Subcutaneous abdominal adipose tissue (tissue), 5 donors: ENCODE measurements at regions not wholly inside any gene's neighbourhood (a gene's known extent, or its start where the extent isn't known, plus 50 kb on each side); places are given as distances from the start of the nearest gene placed in this dataset.

Source experiments
- H3K27ac ChIP-seq: one replicate; pipeline ENCODE4 v1.7.0; 2013; ENCODE audit warnings: low read depth, mild to moderate bottlenecking, inconsistent platforms, low read length, moderate library complexity
- H3K27me3 ChIP-seq, 5 donors: one replicate each; pipeline ENCODE4 v1.7.0; 2013; ENCODE audit warnings: low read length in 5 of 5, inconsistent platforms in 1 of 5; ENCODE audit not compliant: control insufficient read depth in 5 of 5, insufficient read depth in 4 of 5
- H3K36me3 ChIP-seq, 5 donors: one replicate each; pipeline ENCODE4 v1.7.0; 2013; ENCODE audit warnings: low read length in 5 of 5; ENCODE audit not compliant: control insufficient read depth in 5 of 5, insufficient read depth in 5 of 5
- H3K4me1 ChIP-seq, 5 donors: one replicate each; pipeline ENCODE4 v1.7.0; 2013; ENCODE audit warnings: low read length in 5 of 5, mild to moderate bottlenecking in 3 of 5, moderate library complexity in 1 of 5; ENCODE audit not compliant: control insufficient read depth in 5 of 5, insufficient read depth in 5 of 5
- H3K4me3 ChIP-seq, 5 donors: one replicate each; pipeline ENCODE4 v1.7.0; 2013; ENCODE audit warnings: low read length in 5 of 5, low read depth in 1 of 5
- H3K9ac ChIP-seq, 5 donors: one replicate each; pipeline ENCODE4 v1.7.0; 2013; ENCODE audit warnings: low read length in 5 of 5, mild to moderate bottlenecking in 4 of 5, moderate library complexity in 3 of 5
- H3K9me3 ChIP-seq, 5 donors: one replicate each; pipeline ENCODE4 v1.7.0; 2013; ENCODE audit warnings: low read length in 5 of 5; ENCODE audit not compliant: control insufficient read depth in 5 of 5
- donor health status: healthy.
- donor health status: healthy.
- donor health status: healthy.
- donor health status: healthy.
- donor health status: healthy.

DNA sequence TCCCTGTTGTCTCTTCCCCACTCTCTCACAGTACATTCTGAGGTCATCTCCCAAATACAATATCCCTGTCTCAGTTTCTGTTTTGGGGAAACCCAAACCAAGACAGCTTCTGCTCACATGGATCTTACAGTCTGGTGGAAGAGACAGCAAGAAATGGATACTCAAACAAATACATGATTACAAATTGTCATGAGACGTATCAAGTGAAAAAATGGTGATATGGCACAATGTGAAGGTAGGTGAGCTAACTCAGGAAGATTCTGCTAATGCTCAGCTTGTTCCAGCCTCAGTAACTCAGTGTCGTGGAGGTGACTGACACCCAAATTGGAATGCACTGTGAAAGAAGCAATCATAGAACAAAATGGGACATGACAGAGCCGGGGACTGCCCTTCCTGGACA lies 68.3 kb downstream of the CHST1 start:
- H3K36me3 ChIP-seq: no peaks in the 10 kb centered on the region

DNA sequence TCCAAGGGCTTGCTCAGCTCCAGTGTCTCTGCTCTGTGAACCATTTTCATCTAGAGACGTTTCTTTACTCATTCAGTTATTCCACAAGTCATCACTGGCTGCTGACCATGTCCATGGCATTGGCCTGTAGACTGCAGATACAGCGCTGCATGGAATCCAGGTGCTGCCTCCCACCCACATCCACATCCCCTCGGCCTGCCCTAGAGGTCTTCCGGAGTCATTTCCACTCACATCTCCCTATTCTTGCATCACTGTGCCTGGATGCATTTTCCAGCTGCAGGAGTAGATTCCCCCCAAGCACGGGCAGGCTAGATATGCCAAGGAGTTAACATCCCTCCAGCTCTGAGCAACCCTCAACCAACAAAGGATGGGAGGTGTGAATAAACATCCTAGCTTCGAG lies 68.9 kb downstream of the CHST1 start:
- Histone ChIP-seq H3K36me3 (no peaks in the 10 kb centered on the region), H3K27me3 (peaks cover 2 to 10% (median 5%) of the 10 kb centered on the region in 5 donors), H3K9me3 (peaks cover 0 to 7% (median 0%) of the 10 kb centered on the region in 5 donors), H3K4me1 (no peaks in the 10 kb centered on the region), H3K4me3 (no peak overlapping the region), H3K27ac (no peak overlapping the region), H3K9ac (no peak overlapping the region)

More for the DNA sequence above, 68.3 kb downstream of the CHST1 start:
- no peak overlapping the region for H3K27ac ChIP-seq
- H3K9me3 ChIP-seq: peaks cover 0 to 8% (median 0%) of the 10 kb centered on the region in 5 donors
- H3K4me3 ChIP-seq: no peak overlapping the region
- H3K4me1 ChIP-seq: no peaks in the 10 kb centered on the region
- no peak overlapping the region for H3K9ac ChIP-seq
- peaks cover 2 to 10% (median 5%) of the 10 kb centered on the region in 5 donors for H3K27me3 ChIP-seq

DNA sequence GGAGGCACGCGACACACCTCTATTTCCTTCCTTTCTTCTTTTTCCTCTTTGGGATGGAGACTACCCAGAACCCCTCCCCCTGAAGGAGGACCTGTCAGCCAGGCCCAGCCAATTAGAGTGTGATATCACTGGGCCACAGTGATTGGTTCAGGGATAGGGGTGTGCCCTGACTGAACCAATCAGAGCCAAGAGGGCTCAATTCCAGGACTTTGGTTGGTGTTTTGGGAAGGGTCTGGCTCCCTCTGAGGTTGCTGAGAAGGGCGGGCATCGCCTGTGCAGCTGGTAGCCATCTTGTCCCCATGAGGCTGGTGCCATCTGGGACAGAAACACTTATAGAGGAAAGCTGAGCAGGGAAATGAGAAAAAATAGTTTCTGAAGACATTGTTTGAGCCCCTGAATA lies 71.4 kb downstream of the CHST1 start:
- H3K4me1 ChIP-seq: no peaks in the 10 kb centered on the region
- no peak overlapping the region for H3K27ac ChIP-seq
- H3K27me3 ChIP-seq: peaks cover 2 to 10% (median 5%) of the 10 kb centered on the region in 5 donors

DNA sequence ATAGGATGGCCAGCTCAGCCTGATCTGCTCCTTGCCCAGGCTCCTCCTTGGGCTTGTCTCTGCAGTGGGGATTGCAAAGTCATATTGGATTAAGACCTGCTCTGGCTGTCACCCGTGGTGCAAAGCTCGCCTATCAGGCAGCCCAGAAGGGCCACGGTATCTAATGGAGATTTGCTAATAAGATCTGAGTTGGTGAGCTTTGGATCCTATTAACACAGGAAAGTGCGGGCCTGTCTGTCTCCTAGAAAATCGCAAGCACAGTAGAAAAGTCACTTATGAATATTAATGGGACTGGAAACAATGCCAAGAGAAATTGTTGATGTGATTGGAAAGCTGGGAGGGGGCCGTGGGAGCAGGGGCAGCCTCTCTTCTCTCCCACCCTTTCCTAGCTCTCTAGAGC lies 72.8 kb downstream of the CHST1 start:
- Histone ChIP-seq H3K27ac (no peak overlapping the region), H3K4me3 (no peak overlapping the region), H3K9ac (no peak overlapping the region), H3K9me3 (no peaks in the 10 kb centered on the region), H3K36me3 (no peaks in the 10 kb centered on the region), H3K4me1 (no peaks in the 10 kb centered on the region), H3K27me3 (peaks cover 2 to 10% (median 5%) of the 10 kb centered on the region in 5 donors)

More for the DNA sequence above, 71.4 kb downstream of the CHST1 start:
- Histone ChIP-seq H3K9me3 (no peaks in the 10 kb centered on the region), H3K9ac (no peak overlapping the region), H3K4me3 (no peak overlapping the region), H3K36me3 (no peaks in the 10 kb centered on the region)

- Histone ChIP-seq H3K36me3 (no peaks in the 10 kb centered on the region), H3K4me3 (no peak overlapping the region), H3K27ac (no peak overlapping the region), H3K4me1 (no peaks in the 10 kb centered on the region), H3K9ac (no peak overlapping the region), H3K27me3 (peaks cover under 1 to 5% (median 4%) of the 10 kb centered on the region in 5 donors), H3K9me3 (no peaks in the 10 kb centered on the region)
These were observed 74.7 kb downstream of the CHST1 start for GRCh38 chr11:45590743-45591142.

- H3K27me3 ChIP-seq: peaks cover 11 to 28% (median 15%) of the 10 kb centered on the region in 5 donors
- no peak overlapping the region for H3K9ac ChIP-seq
- H3K4me1 ChIP-seq: no peaks in the 10 kb centered on the region
- H3K4me3 ChIP-seq: no peak overlapping the region
- no peaks in the 10 kb centered on the region for H3K36me3 ChIP-seq
- no peak overlapping the region for H3K27ac ChIP-seq
- H3K9me3 ChIP-seq: no peaks in the 10 kb centered on the region
These were observed 80.2 kb downstream of the CHST1 start for GRCh38 chr11:45585205-45585604.

DNA sequence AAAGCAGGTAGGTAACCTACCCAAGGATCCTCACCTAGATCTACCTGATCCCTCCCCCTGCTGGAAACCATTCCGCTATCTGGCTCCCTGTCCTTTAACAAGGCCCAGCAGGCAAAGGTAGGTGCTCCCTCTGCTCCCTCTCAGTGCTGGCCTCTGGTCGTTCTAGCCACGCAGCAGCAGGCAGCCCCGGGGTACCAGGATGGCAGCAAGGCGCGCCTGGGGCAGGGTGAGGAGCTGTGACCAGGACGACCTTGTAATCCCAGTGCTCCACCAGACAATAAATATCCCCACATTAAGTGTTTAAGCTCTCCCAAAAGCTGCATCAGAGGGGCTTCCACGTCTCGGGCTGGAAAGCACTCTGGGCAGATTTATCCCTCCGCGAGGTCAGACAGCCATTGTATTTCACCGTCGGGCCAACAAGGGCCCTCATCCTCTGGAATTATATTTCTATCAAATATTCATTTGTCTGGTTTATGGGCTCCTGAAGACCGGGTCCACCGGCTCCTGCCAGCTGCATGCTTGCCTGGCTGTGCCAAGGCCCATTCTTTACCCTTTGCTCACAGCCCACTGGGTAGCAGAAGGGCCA lies 81.3 kb downstream of the CHST1 start:
- Histone ChIP-seq H3K27me3 (peaks cover 11 to 28% (median 15%) of the 10 kb centered on the region in 5 donors), H3K9me3 (no peaks in the 10 kb centered on the region), H3K4me3 (no peak overlapping the region), H3K27ac (no peak overlapping the region), H3K36me3 (no peaks in the 10 kb centered on the region), H3K9ac (no peak overlapping the region), H3K4me1 (no peaks in the 10 kb centered on the region)

DNA sequence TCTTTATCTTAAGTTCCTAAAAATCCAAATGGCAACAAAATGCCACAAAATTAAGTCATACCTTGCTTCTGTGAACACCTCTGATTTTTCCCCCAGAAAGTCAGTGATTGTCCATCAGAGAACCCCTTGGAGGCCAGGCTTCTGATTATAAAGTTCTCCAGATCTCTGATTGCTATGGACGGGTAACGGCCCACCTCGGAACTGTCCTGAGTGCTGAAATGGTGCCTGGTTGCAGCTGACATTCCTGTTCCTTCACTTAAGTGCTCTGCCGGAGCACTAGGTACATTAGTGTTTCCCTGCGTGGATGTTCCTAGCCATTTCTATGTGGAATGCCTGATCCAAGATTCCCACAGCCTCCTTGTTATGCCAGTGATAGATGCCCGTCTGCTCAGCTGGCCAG lies 85.0 kb downstream of the CHST1 start:
- no peaks in the 10 kb centered on the region for H3K9me3 ChIP-seq
- H3K9ac ChIP-seq: no peak overlapping the region
- H3K4me1 ChIP-seq: no peaks in the 10 kb centered on the region
- H3K36me3 ChIP-seq: no peaks in the 10 kb centered on the region
- no peak overlapping the region for H3K27ac ChIP-seq
- peaks cover 18 to 50% (median 34%) of the 10 kb centered on the region in 5 donors for H3K27me3 ChIP-seq
- no peak overlapping the region for H3K4me3 ChIP-seq

DNA sequence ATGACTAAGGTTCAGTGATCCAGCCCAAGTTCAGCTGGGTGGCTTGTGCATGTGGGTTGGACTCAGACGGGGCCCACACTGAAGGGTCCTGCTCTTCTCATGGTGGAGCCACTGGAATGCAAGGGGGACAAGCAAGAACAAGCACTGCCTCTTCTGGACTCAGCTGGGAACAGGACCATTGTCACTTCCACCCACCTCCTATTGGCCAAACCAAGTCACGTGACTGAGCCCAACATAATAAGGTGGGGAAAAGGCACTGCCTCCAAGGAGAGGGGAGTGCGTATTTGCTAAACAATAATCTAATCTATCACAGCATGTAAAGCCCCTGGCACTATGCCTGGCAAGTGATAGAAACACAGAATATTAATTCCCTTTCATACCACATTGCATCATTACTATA lies 87.1 kb downstream of the CHST1 start:
- no peaks in the 10 kb centered on the region for H3K9me3 ChIP-seq
- no peak overlapping the region for H3K27ac ChIP-seq
- H3K27me3 ChIP-seq: peaks cover 9 to 47% (median 36%) of the 10 kb centered on the region in 5 donors
- H3K4me3 ChIP-seq: no peak overlapping the region
- no peaks in the 10 kb centered on the region for H3K36me3 ChIP-seq
- H3K4me1 ChIP-seq: no peaks in the 10 kb centered on the region
- no peak overlapping the region for H3K9ac ChIP-seq

DNA sequence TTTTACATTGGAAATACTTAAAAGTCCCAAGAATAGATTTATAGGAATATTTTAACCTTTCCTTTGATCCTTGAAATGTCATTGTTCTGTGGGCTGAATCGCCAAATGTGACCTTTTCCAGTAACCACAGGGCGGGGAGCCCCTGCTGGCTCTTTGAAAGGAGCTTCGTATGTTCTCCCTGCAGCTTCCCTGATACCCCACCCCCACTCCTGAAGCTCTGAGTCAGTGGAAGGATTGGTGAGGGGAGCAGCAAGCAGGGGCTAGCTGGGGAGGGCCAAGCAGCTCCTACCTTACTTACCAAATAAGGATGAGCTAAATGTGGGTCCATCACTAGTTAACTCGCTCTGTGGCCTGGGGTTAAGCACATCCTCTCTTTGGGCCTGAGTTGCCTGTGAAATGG lies 87.7 kb downstream of the CHST1 start:
- Histone ChIP-seq H3K27me3 (peaks cover 9 to 45% (median 36%) of the 10 kb centered on the region in 5 donors), H3K27ac (no peak overlapping the region), H3K36me3 (no peaks in the 10 kb centered on the region), H3K9me3 (no peaks in the 10 kb centered on the region), H3K9ac (no peak overlapping the region), H3K4me1 (no peaks in the 10 kb centered on the region), H3K4me3 (no peak overlapping the region)
